ENCODE measurements at regions not wholly inside any gene's neighbourhood (a gene's known extent, or its start where the extent isn't known, plus 50 kb on each side); places are given as distances from the start of the nearest gene placed in this dataset.

DNA sequence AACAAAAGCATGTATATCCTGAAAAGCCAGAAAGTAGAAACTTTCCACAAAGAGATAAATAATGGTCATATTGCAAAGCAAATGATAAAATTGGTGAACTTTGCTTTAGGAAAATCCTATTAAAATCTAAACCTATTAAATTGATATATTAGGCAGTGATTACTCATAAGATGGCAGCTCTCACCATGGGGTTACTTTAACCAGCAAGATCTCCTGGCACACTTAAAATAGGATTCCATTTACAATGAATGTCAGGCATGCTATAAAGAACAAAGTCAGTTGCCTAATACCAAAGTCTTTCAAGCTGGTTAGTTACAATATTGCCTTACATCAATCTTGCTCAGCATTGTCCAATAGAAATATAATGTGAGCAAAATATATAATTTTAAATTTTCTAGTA is 816.2 kb downstream of the BCL11A start:
- H3K4me3 ChIP-seq (ENCODE audit: low read depth, low read length), result no peak overlapping the region
- TF ChIP-seq, protein P1, sequence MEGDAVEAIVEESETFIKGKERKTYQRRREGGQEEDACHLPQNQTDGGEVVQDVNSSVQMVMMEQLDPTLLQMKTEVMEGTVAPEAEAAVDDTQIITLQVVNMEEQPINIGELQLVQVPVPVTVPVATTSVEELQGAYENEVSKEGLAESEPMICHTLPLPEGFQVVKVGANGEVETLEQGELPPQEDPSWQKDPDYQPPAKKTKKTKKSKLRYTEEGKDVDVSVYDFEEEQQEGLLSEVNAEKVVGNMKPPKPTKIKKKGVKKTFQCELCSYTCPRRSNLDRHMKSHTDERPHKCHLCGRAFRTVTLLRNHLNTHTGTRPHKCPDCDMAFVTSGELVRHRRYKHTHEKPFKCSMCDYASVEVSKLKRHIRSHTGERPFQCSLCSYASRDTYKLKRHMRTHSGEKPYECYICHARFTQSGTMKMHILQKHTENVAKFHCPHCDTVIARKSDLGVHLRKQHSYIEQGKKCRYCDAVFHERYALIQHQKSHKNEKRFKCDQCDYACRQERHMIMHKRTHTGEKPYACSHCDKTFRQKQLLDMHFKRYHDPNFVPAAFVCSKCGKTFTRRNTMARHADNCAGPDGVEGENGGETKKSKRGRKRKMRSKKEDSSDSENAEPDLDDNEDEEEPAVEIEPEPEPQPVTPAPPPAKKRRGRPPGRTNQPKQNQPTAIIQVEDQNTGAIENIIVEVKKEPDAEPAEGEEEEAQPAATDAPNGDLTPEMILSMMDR (IDR thresholded peaks at IDR 0.05; ENCODE audit: control insufficient read depth, extremely low read depth, insufficient read depth), result no peak
- DNase-seq (ENCODE audit: low read depth), result no peak

DNA sequence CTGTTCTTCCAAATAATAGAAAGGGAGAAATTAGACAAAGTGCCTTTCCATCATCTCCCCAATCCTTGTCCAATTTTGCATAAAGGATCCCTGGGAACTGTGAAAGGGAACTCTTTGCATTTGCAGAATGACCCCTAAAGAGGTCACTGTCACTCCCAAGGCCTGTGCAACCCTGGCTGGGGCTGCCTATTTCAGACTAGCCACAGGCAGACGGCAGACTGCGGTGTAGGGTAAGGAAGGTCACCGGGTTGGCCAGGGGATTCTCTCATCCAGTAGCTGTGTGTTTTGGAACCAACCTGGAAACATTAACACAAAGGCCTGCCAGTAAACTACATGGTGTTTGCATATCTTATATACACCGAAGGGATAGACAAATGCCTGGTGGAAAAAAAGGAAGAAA is 818.7 kb downstream of the BCL11A start:
- TF ChIP-seq, protein P1 (IDR thresholded peaks at IDR 0.05; ENCODE audit: control insufficient read depth, extremely low read depth, insufficient read depth), result no peak
- DNase-seq (ENCODE audit: low read depth), result no peak

DNA sequence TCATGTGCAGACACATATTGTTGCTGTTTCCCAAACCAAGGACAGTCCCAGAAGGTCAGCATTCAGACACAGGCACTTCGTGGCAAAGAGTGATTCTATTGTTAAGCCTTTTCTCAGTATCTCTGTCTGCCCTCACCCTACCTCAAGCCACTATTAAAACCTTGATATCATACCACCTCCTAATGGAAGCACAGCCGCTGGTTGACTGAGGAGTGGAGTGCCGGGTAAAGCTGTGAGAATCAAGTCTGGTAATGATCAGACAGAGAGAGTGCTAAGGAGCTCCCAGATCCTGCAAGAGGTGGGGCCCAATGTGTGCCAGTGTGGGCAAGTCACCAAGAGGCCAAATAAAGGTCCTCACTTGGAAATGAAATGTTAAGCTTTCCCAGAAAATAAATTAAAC is 819.5 kb downstream of the BCL11A start:
- TF ChIP-seq, protein P1 (IDR thresholded peaks at IDR 0.05; ENCODE audit: control insufficient read depth, extremely low read depth, insufficient read depth), result no peak
- no peak overlapping the region for H3K4me3 ChIP-seq (ENCODE audit: low read depth, low read length)
- DNase-seq (ENCODE audit: low read depth), result no peak

More for the DNA sequence above, 818.7 kb downstream of the BCL11A start:
- no peak overlapping the region for H3K4me3 ChIP-seq (ENCODE audit: low read depth, low read length)

DNA sequence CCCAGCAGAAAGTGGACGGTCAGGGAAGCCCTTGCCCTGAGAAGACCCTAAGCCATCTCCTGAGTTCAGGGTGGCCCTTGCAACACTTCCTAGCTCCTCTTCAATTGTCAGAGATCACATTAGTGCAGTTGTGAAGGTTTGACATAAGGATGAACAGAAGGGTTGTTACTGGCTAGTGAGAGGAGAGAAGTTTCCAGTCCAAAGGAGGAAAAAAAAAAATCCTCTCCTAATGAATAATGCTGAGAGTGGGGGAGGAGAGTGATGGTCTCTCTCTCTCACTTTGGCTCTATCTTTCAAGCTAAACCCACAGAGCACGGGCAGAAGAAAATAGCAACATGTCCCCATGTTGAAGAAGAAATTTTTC is 819.9 kb downstream of the BCL11A start:
- DNase-seq (ENCODE audit: low read depth), result no peak
- H3K4me3 ChIP-seq (ENCODE audit: low read depth, low read length), result no peak overlapping the region
- TF ChIP-seq, protein P1 (IDR thresholded peaks at IDR 0.05; ENCODE audit: control insufficient read depth, extremely low read depth, insufficient read depth), result no peak

DNA sequence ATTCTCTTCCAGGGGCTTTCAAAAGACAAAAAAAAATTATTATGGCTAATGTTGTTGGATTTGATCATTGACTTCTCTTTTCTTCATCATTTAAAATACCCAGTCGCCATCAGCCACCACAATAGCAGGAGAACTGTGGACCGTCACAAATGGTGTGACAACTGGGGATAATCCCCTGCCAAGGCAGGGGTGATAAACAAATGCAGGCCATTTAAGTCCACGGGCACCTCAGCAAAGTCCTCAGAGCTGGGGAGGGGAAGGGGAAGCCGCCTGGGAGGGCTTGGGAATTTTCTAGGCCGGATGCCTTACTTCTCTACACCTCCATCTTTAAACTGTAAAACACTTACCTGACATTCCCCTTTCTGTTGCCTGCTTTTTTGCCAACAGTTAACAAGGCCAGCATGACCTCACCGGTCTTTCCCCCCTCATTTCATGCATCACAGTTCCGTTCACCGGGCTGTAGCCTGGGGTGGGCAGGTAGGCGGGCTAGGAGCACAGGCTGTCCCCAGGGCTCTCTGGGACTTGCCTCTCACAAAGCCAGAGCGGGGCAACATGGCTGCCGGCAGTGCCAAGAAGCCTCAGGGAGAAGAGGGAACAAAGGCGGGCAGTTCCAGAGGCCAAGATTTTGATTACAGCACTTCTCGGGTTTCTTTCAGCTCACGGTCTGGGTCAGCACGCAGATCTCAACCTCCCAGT is 820.4 kb downstream of the BCL11A start:
- DNase-seq (ENCODE audit: low read depth), result no peak
- no peak overlapping the region for H3K4me3 ChIP-seq (ENCODE audit: low read depth, low read length)
- TF ChIP-seq, protein P1 (IDR thresholded peaks at IDR 0.05; ENCODE audit: control insufficient read depth, extremely low read depth, insufficient read depth), result no peak

DNA sequence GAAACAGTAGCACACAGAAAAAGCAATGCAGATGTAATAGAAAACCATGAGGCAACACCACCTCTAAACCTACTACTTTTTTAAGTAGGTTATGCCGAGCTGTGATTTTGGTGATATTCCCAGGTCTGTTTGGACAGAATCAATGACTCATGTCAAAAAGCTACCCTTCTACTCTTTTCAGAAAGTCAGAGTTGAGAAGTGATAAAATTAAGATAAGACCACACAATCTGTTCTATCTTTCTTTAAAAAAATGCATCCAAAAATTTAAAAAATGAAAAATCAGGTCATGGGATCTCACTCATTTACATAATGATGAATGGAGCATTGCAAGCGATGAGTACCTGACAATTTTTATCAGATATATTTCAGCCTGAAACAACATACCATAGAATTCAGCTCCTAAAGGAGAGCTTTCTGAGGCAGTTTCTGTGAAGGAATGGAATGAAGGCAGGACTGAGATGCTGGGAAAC is 826.3 kb downstream of the BCL11A start:
- DNase-seq (ENCODE audit: low read depth), result no peak
- H3K4me3 ChIP-seq (ENCODE audit: low read depth, low read length), result no peak overlapping the region
- TF ChIP-seq, protein P1 (IDR thresholded peaks at IDR 0.05; ENCODE audit: control insufficient read depth, extremely low read depth, insufficient read depth), result no peak
